CD14-positive monocyte (primary cell): ENCODE measurements at regions not wholly inside any gene's neighbourhood (a gene's known extent, or its start where the extent isn't known, plus 50 kb on each side); places are given as distances from the start of the nearest gene placed in this dataset.

ENCODE experiments used
- DNase-seq, 3 donors: peaks; one replicate each; pipeline ENCODE4 v3.0.0-alpha.2; 2011 to 2022
- H2AFZ ChIP-seq: 2 replicates; pipeline ENCODE4 v1.6.0; 2012; ENCODE audit warnings: mild to moderate bottlenecking, low read depth, low read length, inconsistent platforms; ENCODE audit not compliant: insufficient read depth, poor library complexity, severe bottlenecking
- H3K27ac ChIP-seq, 2 donors: 1 replicate in 1 of 2; 2 replicates in 1 of 2; pipeline ENCODE4 v1.5.1; 2012 to 2013; ENCODE audit warnings: low read length in 2 of 2, control low read depth in 1 of 2, inconsistent platforms in 1 of 2, low read depth in 1 of 2, mild to moderate bottlenecking in 1 of 2
- H3K27me3 ChIP-seq, 2 donors: one replicate each; pipeline versions ENCODE4 v1.6.0 to v1.6.1; 2011 to 2013; ENCODE audit warnings: low read length in 2 of 2; ENCODE audit not compliant: control insufficient read depth in 2 of 2, insufficient read depth in 2 of 2
- H3K36me3 ChIP-seq, 2 donors: replicated peaks in 1 of 2; 1 replicate in 1 of 2; 2 replicates in 1 of 2; pipeline versions ENCODE4 v1.5.1 to v1.6.1; 2012 to 2013; ENCODE audit warnings: low read length in 2 of 2, control low read depth in 1 of 2, inconsistent platforms in 1 of 2, mild to moderate bottlenecking in 1 of 2; ENCODE audit not compliant: insufficient read depth in 2 of 2, control insufficient read depth in 1 of 2
- H3K4me1 ChIP-seq, 2 donors: 1 replicate in 1 of 2; 2 replicates in 1 of 2; pipeline versions ENCODE4 v1.5.1 to v1.6.1; 2012 to 2013; ENCODE audit warnings: low read length in 2 of 2, control low read depth in 1 of 2, inconsistent platforms in 1 of 2, mild to moderate bottlenecking in 1 of 2, moderate library complexity in 1 of 2; ENCODE audit not compliant: insufficient read depth in 2 of 2, control insufficient read depth in 1 of 2
- H3K4me2 ChIP-seq: replicated peaks from 2 replicates; pipeline ENCODE3; 2012; ENCODE audit warnings: low read length, moderate library complexity, mild to moderate bottlenecking; ENCODE audit not compliant: poor library complexity, severe bottlenecking; ENCODE audit errors: extremely low read depth
- H3K4me3 ChIP-seq, 3 experiments: fragments of 200-600 bp in 1 of 3; sonication (generic) in 1 of 3; replicated peaks in 1 of 3; 1 replicate in 2 of 3; 2 replicates in 1 of 3; pipeline ENCODE4 v1.5.1; 2011 to 2013; ENCODE audit warnings: low read length in 3 of 3, mild to moderate bottlenecking in 3 of 3, control low read depth in 2 of 3, low read depth in 2 of 3, inconsistent platforms in 1 of 3, moderate library complexity in 1 of 3
- H3K79me2 ChIP-seq: 2 replicates; pipeline ENCODE4 v1.6.0; 2012; ENCODE audit warnings: mild to moderate bottlenecking, control low read depth, inconsistent platforms, low read length, moderate library complexity; ENCODE audit not compliant: insufficient read depth
- H3K9ac ChIP-seq: 2 replicates; pipeline ENCODE4 v1.6.0; 2017; ENCODE audit warnings: low read length, mild to moderate bottlenecking; ENCODE audit not compliant: insufficient read depth, poor library complexity, severe bottlenecking
- H3K9me3 ChIP-seq, 2 donors: replicated peaks in 1 of 2; 1 replicate in 1 of 2; 2 replicates in 1 of 2; pipeline versions ENCODE4 v1.5.1 to v1.6.1; 2012 to 2013; ENCODE audit warnings: low read length in 2 of 2, control low read depth in 1 of 2; ENCODE audit not compliant: control insufficient read depth in 1 of 2, insufficient read depth in 1 of 2
- H4K20me1 ChIP-seq: 2 replicates; pipeline ENCODE4 v1.6.0; 2012; ENCODE audit warnings: mild to moderate bottlenecking, low read length, control low read depth, moderate library complexity; ENCODE audit not compliant: insufficient read depth
- H3K27ac Mint-ChIP-seq, 7 donors: one replicate each; pipeline ENCODE4 v1.8.0; 2020; ENCODE audit warnings: mild to moderate bottlenecking in 7 of 7, mixed read lengths in 7 of 7, moderate library complexity in 6 of 7, inconsistent platforms in 2 of 7
- H3K27me3 Mint-ChIP-seq, 3 donors: one replicate each; pipeline ENCODE4 v1.8.0; 2021 to 2022; ENCODE audit warnings: low read depth in 3 of 3, mild to moderate bottlenecking in 3 of 3, mixed read lengths in 3 of 3, moderate library complexity in 3 of 3, inconsistent platforms in 1 of 3
- H3K36me3 Mint-ChIP-seq, 2 donors: one replicate each; pipeline ENCODE4 v1.8.0; 2020; ENCODE audit warnings: mixed read lengths in 2 of 2, inconsistent platforms in 1 of 2, mild to moderate bottlenecking in 1 of 2
- H3K4me1 Mint-ChIP-seq: one replicate; pipeline ENCODE4 v1.8.0; 2020; ENCODE audit warnings: mild to moderate bottlenecking, mixed read lengths
- H3K4me3 Mint-ChIP-seq, 2 donors: one replicate each; pipeline ENCODE4 v1.8.0; 2020; ENCODE audit warnings: mild to moderate bottlenecking in 2 of 2, mixed read lengths in 2 of 2, moderate library complexity in 1 of 2
- H3K9me3 Mint-ChIP-seq, 7 donors: one replicate each; pipeline ENCODE4 v1.8.0; 2020 to 2022; ENCODE audit warnings: mixed read lengths in 7 of 7, mild to moderate bottlenecking in 6 of 7, moderate library complexity in 6 of 7, inconsistent platforms in 2 of 7
- WGBS: methylation state at CpG from one replicate; pipeline ENCODE4 v1.1.5; 2013; ENCODE audit warnings: missing lambda C conversion rate; ENCODE audit not compliant: insufficient coverage; 5-methylcytosine and 5-hydroxymethylcytosine counted together
- intact Hi-C, 2 donors: fragments of 100-400 bp; cut with micrococcal nuclease; formaldehyde crosslinking; loops; one replicate each; pipeline versions ENCODE4 v1.15.0 to v1.15.1; 2023
- TF ChIP-seq, protein P1 (sequence below): fragments of 200-600 bp; IDR thresholded peaks from one replicate; pipeline ENCODE4 v1.8.0; 2022; ENCODE audit warnings: antibody characterized with exemption, mild to moderate bottlenecking

DNA sequence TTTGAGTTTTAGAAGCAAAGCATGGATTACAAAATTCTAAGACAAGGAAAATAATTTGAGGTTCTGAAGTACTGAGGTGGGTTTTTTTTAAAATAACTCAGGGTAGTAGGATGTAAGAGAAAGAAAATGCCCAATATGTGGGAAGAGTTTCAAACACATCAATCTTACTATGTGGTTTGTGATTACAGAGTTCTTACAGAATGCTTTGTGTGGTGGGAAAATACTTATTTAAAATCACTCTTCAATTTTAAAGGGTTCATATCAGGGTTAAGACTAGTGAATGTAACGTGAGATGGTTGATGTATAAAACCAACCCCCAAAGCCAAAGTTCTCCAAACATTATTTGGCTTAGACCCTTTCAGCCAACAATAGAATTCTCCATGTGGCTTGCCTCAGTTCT lies 173.5 kb downstream of the UBE2E3 start:
- H4K20me1 ChIP-seq = no peaks in the 10 kb centered on the region
- WGBS = no CpG with 5 or more reads among the region's 1 CpG
- no peak overlapping the region for H3K27ac ChIP-seq
- no peak overlapping the region for H3K4me2 ChIP-seq
- no peaks in the 10 kb centered on the region for H3K36me3 Mint-ChIP-seq
- peaks cover 2 to 14% (median 7%) of the 10 kb centered on the region in 7 donors for H3K9me3 Mint-ChIP-seq
- no peaks in the 10 kb centered on the region for H3K4me1 ChIP-seq
- peaks cover 0 to 1% (median 0%) of the 10 kb centered on the region in 3 donors for H3K27me3 Mint-ChIP-seq
- H3K36me3 ChIP-seq = no peaks in the 10 kb centered on the region
- H3K9ac ChIP-seq = no peak overlapping the region
- TF ChIP-seq, protein P1, sequence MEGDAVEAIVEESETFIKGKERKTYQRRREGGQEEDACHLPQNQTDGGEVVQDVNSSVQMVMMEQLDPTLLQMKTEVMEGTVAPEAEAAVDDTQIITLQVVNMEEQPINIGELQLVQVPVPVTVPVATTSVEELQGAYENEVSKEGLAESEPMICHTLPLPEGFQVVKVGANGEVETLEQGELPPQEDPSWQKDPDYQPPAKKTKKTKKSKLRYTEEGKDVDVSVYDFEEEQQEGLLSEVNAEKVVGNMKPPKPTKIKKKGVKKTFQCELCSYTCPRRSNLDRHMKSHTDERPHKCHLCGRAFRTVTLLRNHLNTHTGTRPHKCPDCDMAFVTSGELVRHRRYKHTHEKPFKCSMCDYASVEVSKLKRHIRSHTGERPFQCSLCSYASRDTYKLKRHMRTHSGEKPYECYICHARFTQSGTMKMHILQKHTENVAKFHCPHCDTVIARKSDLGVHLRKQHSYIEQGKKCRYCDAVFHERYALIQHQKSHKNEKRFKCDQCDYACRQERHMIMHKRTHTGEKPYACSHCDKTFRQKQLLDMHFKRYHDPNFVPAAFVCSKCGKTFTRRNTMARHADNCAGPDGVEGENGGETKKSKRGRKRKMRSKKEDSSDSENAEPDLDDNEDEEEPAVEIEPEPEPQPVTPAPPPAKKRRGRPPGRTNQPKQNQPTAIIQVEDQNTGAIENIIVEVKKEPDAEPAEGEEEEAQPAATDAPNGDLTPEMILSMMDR = no peak
- H3K4me1 Mint-ChIP-seq = peaks cover 3% of the 10 kb centered on the region
- H3K27ac Mint-ChIP-seq = no peak overlapping the region
- H2AFZ ChIP-seq = no peak overlapping the region
- no peaks in the 10 kb centered on the region for H3K79me2 ChIP-seq
- intact Hi-C loops = no loop called here
- H3K9me3 ChIP-seq = peaks cover 7 to 8% of the 10 kb centered on the region in 2 donors
- no peaks in the 10 kb centered on the region for H3K27me3 ChIP-seq
- H3K4me3 ChIP-seq = no peak overlapping the region
- H3K4me3 Mint-ChIP-seq = no peak overlapping the region
- no peak for DNase-seq

GRCh38 chr2:181157326-181157725 lies 176.9 kb downstream of the UBE2E3 start:
- H3K27ac ChIP-seq = no peak overlapping the region
- intact Hi-C loops = no loop called here
- peaks cover 7 to 8% of the 10 kb centered on the region in 2 donors for H3K9me3 ChIP-seq
- peaks cover 3% of the 10 kb centered on the region for H3K4me1 Mint-ChIP-seq
- whole genome bisulfite sequencing = 100% methylated on average over 2 of the region's 4 CpGs
- H3K4me3 ChIP-seq = no peak overlapping the region
- H3K36me3 Mint-ChIP-seq = no peaks in the 10 kb centered on the region
- no peak overlapping the region for H2AFZ ChIP-seq
- H3K9me3 Mint-ChIP-seq = peaks cover 2 to 14% (median 7%) of the 10 kb centered on the region in 7 donors
- no peaks in the 10 kb centered on the region for H3K4me1 ChIP-seq
- H3K27ac Mint-ChIP-seq = peak overlapping the region in 1 of 7 donors; percentile 18
- no peaks in the 10 kb centered on the region for H4K20me1 ChIP-seq
- H3K27me3 ChIP-seq = no peaks in the 10 kb centered on the region
- H3K4me3 Mint-ChIP-seq = no peak overlapping the region
- H3K27me3 Mint-ChIP-seq = no peaks in the 10 kb centered on the region
- H3K79me2 ChIP-seq = no peaks in the 10 kb centered on the region
- no peak overlapping the region for H3K4me2 ChIP-seq
- no peak for DNase-seq
- no peaks in the 10 kb centered on the region for H3K36me3 ChIP-seq
- TF ChIP-seq, protein P1 = no peak
- no peak overlapping the region for H3K9ac ChIP-seq
